HEK293 (cell line): ENCODE measurements at regions not wholly inside any gene's neighbourhood (a gene's known extent, or its start where the extent isn't known, plus 50 kb on each side); places are given as distances from the start of the nearest gene placed in this dataset.

Source experiments
- CTCF ChIA-PET: fragments of 350-600 bp; formaldehyde crosslinking; extraction: SDS; loops from one replicate; lab custom pipeline; 2021; ENCODE audit warnings: antibody characterized with exemption; lab: Yijun Ruan, JAX
- POLR2A ChIA-PET: fragments of 300-600 bp; formaldehyde crosslinking; extraction: SDS; loops from one replicate; lab custom pipeline; 2020; ENCODE audit warnings: antibody characterized with exemption, inconsistent platforms; lab: Yijun Ruan, JAX
- H3K27ac ChIP-seq: fragments of 200-500 bp; sonication (Bioruptor generic); 2 replicates; pipeline ENCODE4 v1.5.1; 2014; ENCODE audit warnings: low read depth, low read length, control low read depth, inconsistent platforms; ENCODE audit errors: extremely low read depth
- H3K36me3 ChIP-seq, 2 experiments: fragments of 200-500 bp in 1 of 2; sonication (Bioruptor generic) in 1 of 2; 1 replicate in 1 of 2; 2 replicates in 1 of 2; pipeline ENCODE4 v1.5.1; 2014 to 2017; ENCODE audit warnings: inconsistent platforms in 2 of 2, low read length in 2 of 2; ENCODE audit not compliant: control insufficient read depth in 2 of 2, insufficient read depth in 1 of 2
- H3K4me1 ChIP-seq: fragments of 200-500 bp; sonication (Bioruptor generic); 2 replicates; pipeline ENCODE4 v1.5.1; 2014; ENCODE audit warnings: mild to moderate bottlenecking, low read length, inconsistent platforms; ENCODE audit not compliant: control insufficient read depth, insufficient read depth
- H3K4me3 ChIP-seq: 2 replicates; pipeline ENCODE4 v1.5.1; 2011; ENCODE audit warnings: low read depth, mild to moderate bottlenecking, control low read depth, low read length, moderate library complexity
- H3K9me3 ChIP-seq: fragments of 200-500 bp; sonication (Bioruptor generic); 2 replicates; pipeline ENCODE4 v1.5.1; 2014; ENCODE audit warnings: low read depth, low read length, inconsistent platforms; ENCODE audit not compliant: control insufficient read depth, insufficient read depth
- GLI2 ChIP-seq: fragments of 450-650 bp; formaldehyde crosslinking; IDR thresholded peaks from 2 replicates; pipeline ENCODE4; 2017; ENCODE audit warnings: missing biosample characterization, missing genetic modification characterization, low read depth, borderline replicate concordance
- HIC1 ChIP-seq: fragments of 450-650 bp; formaldehyde crosslinking; IDR thresholded peaks from 2 replicates; pipeline ENCODE4 v1.5.1; 2016; ENCODE audit warnings: missing biosample characterization, missing genetic modification characterization
- INSM2 ChIP-seq: fragments of 450-650 bp; formaldehyde crosslinking; IDR thresholded peaks from 2 replicates; pipeline ENCODE4 v1.5.1; 2016; ENCODE audit warnings: missing biosample characterization, missing genetic modification characterization
- PRDM10 ChIP-seq: fragments of 450-650 bp; formaldehyde crosslinking; IDR thresholded peaks from 2 replicates; pipeline ENCODE4 v1.5.1; 2016; ENCODE audit warnings: missing biosample characterization, missing genetic modification characterization
- PRDM6 ChIP-seq: fragments of 450-650 bp; formaldehyde crosslinking; IDR thresholded peaks from 2 replicates; pipeline ENCODE4 v1.5.1; 2017; ENCODE audit warnings: missing biosample characterization, missing genetic modification characterization
- SP2 ChIP-seq: fragments of 450-650 bp; formaldehyde crosslinking; IDR thresholded peaks from 2 replicates; pipeline ENCODE4 v1.5.1; 2016; ENCODE audit warnings: missing biosample characterization, missing genetic modification characterization
- WT1 ChIP-seq: fragments of 450-650 bp; formaldehyde crosslinking; IDR thresholded peaks from 2 replicates; pipeline ENCODE4 v1.5.1; 2016; ENCODE audit warnings: missing biosample characterization, missing genetic modification characterization
- ZBTB17 ChIP-seq: fragments of 450-650 bp; formaldehyde crosslinking; IDR thresholded peaks from 2 replicates; pipeline ENCODE4 v1.5.1; 2016; ENCODE audit warnings: missing biosample characterization, missing genetic modification characterization
- ZEB2 ChIP-seq: fragments of 450-650 bp; formaldehyde crosslinking; IDR thresholded peaks from 2 replicates; pipeline ENCODE4 v1.5.1; 2016; ENCODE audit warnings: missing biosample characterization, missing genetic modification characterization
- ZNF133 ChIP-seq: fragments of 450-650 bp; formaldehyde crosslinking; IDR thresholded peaks from 2 replicates; pipeline ENCODE4 v1.5.1; 2016; ENCODE audit warnings: missing biosample characterization, missing genetic modification characterization
- ZNF140 ChIP-seq: fragments of 450-650 bp; formaldehyde crosslinking; IDR thresholded peaks from 2 replicates; pipeline ENCODE4 v1.5.1; 2016; ENCODE audit warnings: missing biosample characterization, missing genetic modification characterization
- ZNF211 ChIP-seq: fragments of 450-650 bp; formaldehyde crosslinking; IDR thresholded peaks from 2 replicates; pipeline ENCODE4 v1.5.1; 2016; ENCODE audit warnings: low read depth, missing biosample characterization, missing genetic modification characterization
- ZNF214 ChIP-seq: fragments of 450-650 bp; formaldehyde crosslinking; IDR thresholded peaks from 2 replicates; pipeline ENCODE4 v1.5.1; 2017; ENCODE audit warnings: missing biosample characterization, mild to moderate bottlenecking, missing genetic modification characterization, borderline replicate concordance
- ZNF394 ChIP-seq: fragments of 450-650 bp; formaldehyde crosslinking; IDR thresholded peaks from 2 replicates; pipeline ENCODE4 v1.5.1; 2016; ENCODE audit warnings: missing biosample characterization, missing genetic modification characterization, mild to moderate bottlenecking, moderate library complexity, borderline replicate concordance
- ZNF514 ChIP-seq: fragments of 450-650 bp; formaldehyde crosslinking; IDR thresholded peaks from 2 replicates; pipeline ENCODE4 v1.5.1; 2016; ENCODE audit warnings: missing biosample characterization, missing genetic modification characterization
- ZNF530 ChIP-seq: fragments of 450-650 bp; formaldehyde crosslinking; IDR thresholded peaks from 2 replicates; pipeline ENCODE4 v1.5.1; 2016; ENCODE audit warnings: low read depth, missing biosample characterization, missing genetic modification characterization
- ZNF544 ChIP-seq: fragments of 450-650 bp; formaldehyde crosslinking; IDR thresholded peaks from 2 replicates; pipeline ENCODE4 v1.5.0; 2017; ENCODE audit warnings: missing biosample characterization, missing genetic modification characterization
- ZNF623 ChIP-seq: fragments of 450-650 bp; formaldehyde crosslinking; IDR thresholded peaks from 2 replicates; pipeline ENCODE4 v1.5.1; 2016; ENCODE audit warnings: missing biosample characterization, missing genetic modification characterization
- ZNF707 ChIP-seq: fragments of 450-650 bp; formaldehyde crosslinking; IDR thresholded peaks from 2 replicates; pipeline ENCODE4 v1.5.1; 2016; ENCODE audit warnings: missing biosample characterization, missing genetic modification characterization
- TF ChIP-seq, protein P1 (sequence below): fragments of 450-650 bp; formaldehyde crosslinking; IDR thresholded peaks from 2 replicates; pipeline ENCODE4 v1.5.1; 2016; ENCODE audit warnings: missing biosample characterization, missing genetic modification characterization

DNA sequence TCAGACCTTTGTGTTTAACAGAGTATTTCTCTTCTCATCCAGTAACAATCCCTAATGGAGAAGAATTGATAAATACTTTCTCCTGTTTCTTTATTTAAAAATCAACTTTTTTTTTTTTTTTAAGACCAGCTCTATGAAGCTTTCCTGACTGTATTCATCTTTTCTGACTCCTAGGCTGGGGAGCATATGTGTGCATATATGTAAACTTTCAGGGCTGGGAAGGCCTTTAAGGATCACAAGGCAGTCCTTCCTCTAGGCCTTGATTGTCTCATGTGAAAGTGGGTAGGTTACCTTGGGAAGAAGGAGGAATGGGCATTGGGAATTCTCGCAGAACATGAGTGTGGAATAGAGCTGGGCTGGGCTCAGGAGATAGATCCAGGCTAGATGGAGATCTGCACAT is 292.9 kb upstream of the SALL1 start (continued):
- TF ChIP-seq PRDM10 (tag by site-specific recombination) = no peak
- no peak for TF ChIP-seq ZEB2 (tag by site-specific recombination)
- TF ChIP-seq INSM2 (tag by site-specific recombination) = no peak
- no peak for TF ChIP-seq PRDM6 (tag by site-specific recombination)

GRCh38 chr16:51442141-51442870 is 291.2 kb upstream of the SALL1 start:
- Histone ChIP-seq H3K4me3 (no peak overlapping the region), H3K9me3 (no peaks in the 10 kb centered on the region), H3K27ac (no peak overlapping the region), H3K36me3 (no peaks in the 10 kb centered on the region), H3K4me1 (no peaks in the 10 kb centered on the region; the same call in 1 of the 2 replicates)
- TF ChIP-seq ZBTB17 = no peak
- no peak for TF ChIP-seq WT1
- TF ChIP-seq ZNF530 (tag by site-specific recombination) = no peak
- TF ChIP-seq ZNF394 (tag by site-specific recombination) = no peak
- TF ChIP-seq GLI2 = no peak
- ChIA-PET CTCF (no interaction called here), POLR2A (no interaction called here)

DNA sequence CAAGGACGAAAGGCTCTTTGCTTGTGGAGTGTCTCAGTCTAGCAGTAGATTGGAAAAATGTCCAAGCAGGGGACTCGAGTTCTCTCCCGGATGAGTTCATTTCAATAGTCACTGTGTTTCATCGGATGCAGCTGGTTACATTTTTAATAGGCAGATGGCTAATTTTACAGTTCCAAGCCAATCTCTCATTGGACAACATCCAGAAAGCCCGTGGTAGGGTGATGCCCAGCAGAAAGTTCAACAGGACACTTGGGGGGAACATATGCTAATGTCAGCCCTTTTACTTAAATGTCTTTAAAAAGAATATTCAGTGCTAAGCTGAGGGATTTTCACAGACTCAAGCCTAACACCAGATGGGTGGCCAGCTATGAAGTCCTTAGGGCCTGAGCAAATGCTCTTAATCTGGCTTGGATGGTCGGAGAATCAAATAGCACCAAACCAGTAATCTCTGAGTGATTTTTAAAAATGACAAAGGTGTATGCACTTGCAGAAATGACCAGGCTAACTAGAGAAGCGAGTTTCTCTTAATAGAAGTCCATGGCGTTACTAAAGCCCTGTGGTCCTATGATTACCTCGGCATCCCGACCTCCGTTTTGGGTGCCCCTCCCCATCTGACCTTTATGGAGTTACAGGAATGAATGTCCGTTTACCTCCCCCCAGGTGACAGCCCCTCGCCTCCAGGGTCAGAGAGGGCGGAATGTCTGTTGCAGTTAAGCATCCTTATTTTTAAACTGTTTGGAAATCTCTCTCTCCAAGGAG is 289.2 kb upstream of the SALL1 start:
- TF ChIP-seq ZNF623 (tag by site-specific recombination) (no peak), ZNF140 (tag by site-specific recombination) (no peak), SP2 (tag by site-specific recombination) (no peak), ZNF214 (tag by site-specific recombination) (no peak), HIC1 (no peak), ZNF211 (no peak), ZNF544 (tag by site-specific recombination) (no peak), ZNF133 (tag by site-specific recombination) (no peak), ZNF707 (tag by site-specific recombination) (no peak), ZNF514 (tag by site-specific recombination) (no peak)
- TF ChIP-seq, protein P1, sequence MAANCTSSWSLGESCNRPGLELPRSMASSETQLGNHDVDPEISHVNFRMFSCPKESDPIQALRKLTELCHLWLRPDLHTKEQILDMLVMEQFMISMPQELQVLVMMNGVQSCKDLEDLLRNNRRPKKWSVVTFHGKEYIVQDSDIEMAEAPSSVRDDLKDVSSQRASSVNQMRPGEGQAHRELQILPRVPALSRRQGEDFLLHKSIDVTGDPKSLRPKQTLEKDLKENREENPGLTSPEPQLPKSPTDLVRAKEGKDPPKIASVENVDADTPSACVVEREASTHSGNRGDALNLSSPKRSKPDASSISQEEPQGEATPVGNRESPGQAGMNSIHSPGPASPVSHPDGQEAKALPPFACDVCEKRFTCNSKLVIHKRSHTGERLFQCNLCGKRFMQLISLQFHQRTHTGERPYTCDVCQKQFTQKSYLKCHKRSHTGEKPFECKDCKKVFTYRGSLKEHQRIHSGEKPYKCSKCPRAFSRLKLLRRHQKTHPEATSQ (tag by site-specific recombination) = no peak
- H3K4me1 ChIP-seq = no peaks in the 10 kb centered on the region; the same call in 1 of the 2 replicates
- no peak overlapping the region for H3K4me3 ChIP-seq
- no peaks in the 10 kb centered on the region for H3K36me3 ChIP-seq
- CTCF ChIA-PET = no interaction called here
- POLR2A ChIA-PET = no interaction called here
- no peak overlapping the region for H3K27ac ChIP-seq
- H3K9me3 ChIP-seq = no peaks in the 10 kb centered on the region
